RPMI7951 (cell line): ENCODE measurements at regions not wholly inside any gene's neighbourhood (a gene's known extent, or its start where the extent isn't known, plus 50 kb on each side); places are given as distances from the start of the nearest gene placed in this dataset.
A peak's percentile ranks its signal among the peaks of the same experiment; 100 is the strongest.
"Not testable (repeated sequence)": the region's sequence is repeated elsewhere in the genome, so short reads cannot be mapped to it uniquely, and the experiment has no call there.

Source experiments
- DNase-seq: peaks from one replicate; pipeline ENCODE4 v3.0.0-alpha.2; 2012; ENCODE audit warnings: low read depth

- peak; percentile 94 for DNase-seq
Observed at GRCh38 chr3:191963182-191963581, 502.2 kb downstream of the PYDC2 start.

GRCh38 chr3:191966556-191966955 is 505.6 kb downstream of the PYDC2 start:
- DNase-seq: no peak

GRCh38 chr3:191968299-191968698 is 507.3 kb downstream of the PYDC2 start:
- DNase-seq: no peak

- DNase-seq: no peak
Observed at GRCh38 chr3:191972714-191973398, 511.9 kb downstream of the PYDC2 start.

GRCh38 chr3:191973820-191974219 is 512.9 kb downstream of the PYDC2 start:
- DNase-seq: no peak

- no peak for DNase-seq
Observed at GRCh38 chr3:191975936-191976335, 515.0 kb downstream of the PYDC2 start.

- DNase-seq: no peak
Observed at GRCh38 chr3:191980443-191980842, 519.5 kb downstream of the PYDC2 start.

- DNase-seq: peak; percentile 58
Observed at GRCh38 chr3:191982481-191982880, 521.5 kb downstream of the PYDC2 start.

- peak; percentile 72 for DNase-seq
Observed at GRCh38 chr3:191985691-191986090, 524.7 kb downstream of the PYDC2 start.

- no peak for DNase-seq
Observed at GRCh38 chr3:191987831-191988350, 526.9 kb downstream of the PYDC2 start.

- DNase-seq: not testable (repeated sequence)
Observed at GRCh38 chr3:191993952-191994351, 533.0 kb downstream of the PYDC2 start.

GRCh38 chr3:191997093-191997492 is 536.1 kb downstream of the PYDC2 start:
- DNase-seq: no peak

- no peak for DNase-seq
Observed at GRCh38 chr3:191997579-191998268, 536.8 kb downstream of the PYDC2 start.

- no peak for DNase-seq
Observed at GRCh38 chr3:192001218-192001617, 540.3 kb downstream of the PYDC2 start.

- peak; percentile 40 for DNase-seq
Observed at GRCh38 chr3:192005989-192006388, 545.0 kb downstream of the PYDC2 start.

- no peak for DNase-seq
Observed at GRCh38 chr3:192009903-192010302, 548.9 kb downstream of the PYDC2 start.

- DNase-seq: no peak
Observed at GRCh38 chr3:192010490-192010889, 549.5 kb downstream of the PYDC2 start.

- peak; percentile 22 for DNase-seq
Observed at GRCh38 chr3:192011137-192011536, 550.2 kb downstream of the PYDC2 start.

- no peak for DNase-seq
Observed at GRCh38 chr3:192013110-192013509, 552.1 kb downstream of the PYDC2 start.

- peak; percentile 79 for DNase-seq
Observed at GRCh38 chr3:192022412-192022811, 561.4 kb downstream of the PYDC2 start.

- no peak for DNase-seq
Observed at GRCh38 chr3:192024751-192025150, 563.8 kb downstream of the PYDC2 start.

- no peak for DNase-seq
Observed at GRCh38 chr3:192026661-192027060, 565.7 kb downstream of the PYDC2 start.

- DNase-seq: no peak
Observed at GRCh38 chr3:192031941-192032340, 571.0 kb downstream of the PYDC2 start.
